Adrenal gland (tissue), 9 donors: ENCODE measurements at regions not wholly inside any gene's neighbourhood (a gene's known extent, or its start where the extent isn't known, plus 50 kb on each side); places are given as distances from the start of the nearest gene placed in this dataset.
"Not testable (repeated sequence)": the region's sequence is repeated elsewhere in the genome, so short reads cannot be mapped to it uniquely, and the experiment has no call there.

ENCODE experiments used
- DNase-seq, 7 donors: peaks; one replicate each; pipeline ENCODE4 v3.0.0-alpha.2; 2019 to 2020
- H3K27ac ChIP-seq, 5 donors: fragments of 200-600 bp; sonication (generic) in 4 of 5; 1 replicate in 3 of 5; 2 replicates in 2 of 5; pipeline versions ENCODE4 v1.5.1 to v1.8.0; 2016 to 2020; ENCODE audit warnings: mild to moderate bottlenecking in 1 of 5
- H3K27me3 ChIP-seq: fragments of 200-600 bp; 2 replicates; pipeline ENCODE4 v1.8.0; 2021
- H3K36me3 ChIP-seq, 2 donors: fragments of 200-600 bp; replicated peaks in 1 of 2; 1 replicate in 1 of 2; 2 replicates in 1 of 2; pipeline versions ENCODE4 v1.5.1 to v1.8.0; 2018 to 2022
- H3K4me1 ChIP-seq, 2 donors: fragments of 200-600 bp; replicated peaks in 1 of 2; 1 replicate in 1 of 2; 2 replicates in 1 of 2; pipeline versions ENCODE4 v1.5.1 to v1.8.0; 2018 to 2021
- H3K4me3 ChIP-seq, 4 donors: fragments of 200-600 bp; sonication (generic) in 3 of 4; one replicate each; pipeline ENCODE4 v1.5.1; 2016 to 2018
- H3K9me3 ChIP-seq, 3 donors: fragments of 200-600 bp; sonication (generic) in 1 of 3; replicated peaks in 1 of 3; 1 replicate in 2 of 3; 2 replicates in 1 of 3; pipeline versions ENCODE4 v1.5.1 to v1.8.0; 2016 to 2021
- CTCF ChIP-seq, 6 experiments: fragments of 450-650 bp in 4 of 6; fragments of 200-600 bp in 2 of 6; sonication (generic) in 1 of 6; IDR thresholded peaks; 1 replicate in 5 of 6; 2 replicates in 1 of 6; pipeline versions ENCODE4 v1.5.1 to v1.8.0; 2016 to 2021; ENCODE audit warnings: antibody characterized with exemption in 6 of 6, mild to moderate bottlenecking in 2 of 6, moderate library complexity in 1 of 6
- POLR2A ChIP-seq, 2 donors: fragments of 450-650 bp; IDR thresholded peaks; one replicate each; pipeline ENCODE4 v1.6.1; 2017; ENCODE audit warnings: antibody characterized with exemption in 2 of 2, mild to moderate bottlenecking in 2 of 2, moderate library complexity in 1 of 2
- WGBS, 4 donors: extraction: QIAGEN DNeasy Blood & Tissue Kit in 2 of 4; methylation state at CpG; one replicate each; pipeline versions ENCODE4 v1.1.5 to v1.1.7; 2013 to 2017; 5-methylcytosine and 5-hydroxymethylcytosine counted together
- intact Hi-C, 2 donors: fragments of 100-400 bp; cut with DNase I; formaldehyde crosslinking; loops; one replicate each; pipeline versions ENCODE4 v1.14.1 to v1.15.0; 2022 to 2023
- donor health status: healthy with polysubstance abuse.
- donor health status: Bipolar disorder and iron deficiency.
- donor health status: DM: yes; HTN: yes; CAD: no.
- donor health status: DM: no; HTN: no; CAD: no.
- donor health status: DM: no; HTN: no; CAD: no.

GRCh38 chr18:10101729-10102128 is 187.9 kb downstream of the VAPA start:
- 70 to 84% (median 74%) methylated on average over 5 of the region's 5 CpGs for WGBS, 4 donors
- peaks cover 5 to 14% of the 10 kb centered on the region in 2 donors for H3K4me1 ChIP-seq
- DNase-seq = no peak
- intact Hi-C loops = no loop called here
- TF ChIP-seq POLR2A (IDR thresholded peaks at IDR 0.05) (no peak), CTCF (IDR thresholded peaks at IDR 0.05) (no peak)
- no peaks in the 10 kb centered on the region for H3K36me3 ChIP-seq
- peak overlapping the region in 1 of 5 donors; percentile 18 for H3K27ac ChIP-seq
- no peaks in the 10 kb centered on the region for H3K9me3 ChIP-seq
- no peak overlapping the region for H3K4me3 ChIP-seq
- H3K27me3 ChIP-seq = no peaks in the 10 kb centered on the region

- H3K27ac ChIP-seq, H3K9me3 ChIP-seq, DNase-seq, H3K27me3 ChIP-seq, H3K36me3 ChIP-seq, intact Hi-C loops, H3K4me3 ChIP-seq: not testable (repeated sequence)
- peaks cover 4 to 14% of the 10 kb centered on the region in 2 donors for H3K4me1 ChIP-seq
- WGBS, 4 donors = 41 to 97% (median 75%) methylated on average over 1 of the region's 1 CpG
Observed at GRCh38 chr18:10105118-10105517, 191.3 kb downstream of the VAPA start.

- Histone ChIP-seq H3K36me3 (no peaks in the 10 kb centered on the region), H3K4me1 (no peaks in the 10 kb centered on the region), H3K9me3 (no peaks in the 10 kb centered on the region), H3K27me3 (no peaks in the 10 kb centered on the region), H3K4me3 (no peak overlapping the region), H3K27ac (no peak overlapping the region)
- intact Hi-C loops = no loop called here
- 61 to 67% (median 66%) methylated on average over 1 of the region's 1 CpG for WGBS, 4 donors
- TF ChIP-seq CTCF (IDR thresholded peaks at IDR 0.05) (no peak), POLR2A (IDR thresholded peaks at IDR 0.05) (no peak)
- DNase-seq = no peak
Observed at GRCh38 chr18:10111191-10111590, 197.4 kb downstream of the VAPA start.

- intact Hi-C loops = no loop called here
- no peak overlapping the region for H3K27ac ChIP-seq
- no peaks in the 10 kb centered on the region for H3K27me3 ChIP-seq
- TF ChIP-seq POLR2A (IDR thresholded peaks at IDR 0.05) = no peak
- TF ChIP-seq CTCF (IDR thresholded peaks at IDR 0.05) = no peak
- DNase-seq = no peak
- no peaks in the 10 kb centered on the region for H3K9me3 ChIP-seq
- H3K36me3 ChIP-seq = no peaks in the 10 kb centered on the region
- 74 to 87% (median 86%) methylated on average over 10 of the region's 10 CpGs for WGBS, 4 donors
- no peaks in the 10 kb centered on the region for H3K4me1 ChIP-seq
- H3K4me3 ChIP-seq = no peak overlapping the region
Observed at GRCh38 chr18:10111944-10112343, 198.1 kb downstream of the VAPA start.

- Histone ChIP-seq H3K9me3 (no peaks in the 10 kb centered on the region), H3K27me3 (no peaks in the 10 kb centered on the region), H3K36me3 (no peaks in the 10 kb centered on the region), H3K4me1 (no peaks in the 10 kb centered on the region), H3K4me3 (no peak overlapping the region), H3K27ac (no peak overlapping the region)
- TF ChIP-seq CTCF (IDR thresholded peaks at IDR 0.05) (no peak), POLR2A (IDR thresholded peaks at IDR 0.05) (no peak)
- peak in 4 of 7 donors; percentile 14 to 61 (median 46) for DNase-seq
- WGBS, 4 donors = 58 to 73% (median 61%) methylated on average over 8 of the region's 8 CpGs
- intact Hi-C loops = no loop called here
Observed at GRCh38 chr18:10113121-10114022, 199.6 kb downstream of the VAPA start.
